OCI-M1 (cell line): ENCODE measurements at regions not wholly inside any gene's neighbourhood (a gene's known extent, or its start where the extent isn't known, plus 50 kb on each side); places are given as distances from the start of the nearest gene placed in this dataset.

ENCODE experiments used
- DNase-seq: peaks from one replicate; lab custom pipeline; 2025; lab: John Stamatoyannopoulos, UW

- DNase-seq, result no peak
These were observed 233.1 kb upstream of the IRX1 start for GRCh38 chr5:3362606-3362910.

- no peak for DNase-seq
These were observed 233.6 kb upstream of the IRX1 start for GRCh38 chr5:3361811-3362605.

- DNase-seq, result no peak
These were observed 236.0 kb upstream of the IRX1 start for GRCh38 chr5:3359642-3360041.

- no peak for DNase-seq
These were observed 238.3 kb upstream of the IRX1 start for GRCh38 chr5:3357291-3357690.

- no peak for DNase-seq
These were observed 239.6 kb upstream of the IRX1 start for GRCh38 chr5:3356016-3356415.

- DNase-seq, result no peak
These were observed 240.5 kb upstream of the IRX1 start for GRCh38 chr5:3355126-3355525.

- no peak for DNase-seq
These were observed 241.0 kb upstream of the IRX1 start for GRCh38 chr5:3354606-3355005.

GRCh38 chr5:3353561-3353960 lies 242.1 kb upstream of the IRX1 start:
- no peak for DNase-seq

- DNase-seq, result no peak
These were observed 242.9 kb upstream of the IRX1 start for GRCh38 chr5:3352711-3353110.

GRCh38 chr5:3351581-3352442 lies 243.8 kb upstream of the IRX1 start:
- no peak for DNase-seq

GRCh38 chr5:3350781-3351180 lies 244.9 kb upstream of the IRX1 start:
- DNase-seq, result no peak

- no peak for DNase-seq
These were observed 245.7 kb upstream of the IRX1 start for GRCh38 chr5:3349704-3350565.

GRCh38 chr5:3348576-3349535 lies 246.8 kb upstream of the IRX1 start:
- no peak for DNase-seq

- no peak for DNase-seq
These were observed 247.9 kb upstream of the IRX1 start for GRCh38 chr5:3347741-3348140.

- no peak for DNase-seq
These were observed 249.4 kb upstream of the IRX1 start for GRCh38 chr5:3346111-3346820.

- no peak for DNase-seq
These were observed 250.4 kb upstream of the IRX1 start for GRCh38 chr5:3345195-3345594.

GRCh38 chr5:3344671-3345070 lies 251.0 kb upstream of the IRX1 start:
- no peak for DNase-seq

- no peak for DNase-seq
These were observed 251.7 kb upstream of the IRX1 start for GRCh38 chr5:3343911-3344310.

- no peak for DNase-seq
These were observed 252.4 kb upstream of the IRX1 start for GRCh38 chr5:3343211-3343610.

- no peak for DNase-seq
These were observed 253.1 kb upstream of the IRX1 start for GRCh38 chr5:3342271-3343100.
